ENCODE measurements at regions not wholly inside any gene's neighbourhood (a gene's known extent, or its start where the extent isn't known, plus 50 kb on each side); places are given as distances from the start of the nearest gene placed in this dataset.
"Not testable (repeated sequence)": the region's sequence is repeated elsewhere in the genome, so short reads cannot be mapped to it uniquely, and the experiment has no call there.

DNA sequence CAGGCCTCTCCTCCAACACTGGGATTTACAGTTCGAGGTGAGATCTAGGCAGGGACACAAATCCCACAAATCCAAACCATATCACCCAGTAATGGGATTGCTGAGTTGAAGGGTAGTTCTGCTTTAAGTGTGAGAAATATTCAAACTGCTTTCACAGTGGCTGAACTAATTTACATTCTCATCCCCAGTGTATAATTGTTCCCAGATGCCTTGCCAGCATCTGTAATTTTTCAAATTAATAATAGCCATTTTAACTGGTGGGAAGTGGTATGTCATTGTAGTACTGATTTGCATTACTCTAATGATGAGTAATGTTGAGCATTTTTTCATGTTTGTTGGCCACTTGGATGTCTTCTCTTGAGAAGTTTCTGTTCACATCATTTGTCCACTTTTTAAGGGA lies 592.8 kb upstream of the GRM3 start:
- no peak for FAIRE-seq

DNA sequence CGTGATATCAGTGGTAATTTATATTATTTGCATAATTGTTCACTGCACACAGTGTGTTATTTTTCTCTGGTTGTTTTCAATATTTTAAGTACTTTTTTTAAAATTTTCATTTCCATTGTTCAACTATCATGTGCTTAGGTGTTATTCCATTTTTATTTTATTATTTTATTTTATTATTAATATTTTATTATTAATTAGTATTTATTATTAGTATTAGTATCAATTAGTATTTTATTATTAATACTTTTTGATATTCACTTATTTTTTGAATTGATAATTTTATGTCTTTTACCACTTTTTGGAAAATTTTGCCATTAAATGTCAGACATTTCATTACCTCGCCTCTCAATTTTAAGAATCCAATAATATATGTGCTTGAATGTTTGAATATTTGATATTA lies 593.8 kb upstream of the GRM3 start:
- no peak for DNase-seq (ENCODE audit: insufficient read length, low spot score)
- FAIRE-seq = no peak

More for the DNA sequence above, 592.8 kb upstream of the GRM3 start:
- DNase-seq (ENCODE audit: insufficient read length, low spot score) = no peak

DNA sequence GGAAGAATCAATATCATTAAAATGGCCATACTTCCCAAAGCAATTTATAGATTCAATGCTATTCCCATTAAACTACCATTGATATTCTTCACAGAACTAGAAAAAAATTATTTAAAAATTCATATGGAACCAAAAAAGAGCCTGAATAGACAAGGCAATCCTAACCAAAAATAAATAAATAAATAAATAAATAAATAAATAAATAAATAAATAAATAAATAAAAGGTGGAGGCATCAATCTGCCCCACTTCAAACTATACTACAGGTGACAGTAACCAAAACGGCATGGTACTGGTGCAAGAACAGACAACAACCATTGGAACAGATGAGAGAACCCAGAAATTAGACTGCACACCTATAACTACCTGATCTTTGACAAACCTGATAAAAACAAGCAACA lies 598.5 kb upstream of the GRM3 start:
- not testable (repeated sequence) for DNase-seq (ENCODE audit: insufficient read length, low spot score); FAIRE-seq

DNA sequence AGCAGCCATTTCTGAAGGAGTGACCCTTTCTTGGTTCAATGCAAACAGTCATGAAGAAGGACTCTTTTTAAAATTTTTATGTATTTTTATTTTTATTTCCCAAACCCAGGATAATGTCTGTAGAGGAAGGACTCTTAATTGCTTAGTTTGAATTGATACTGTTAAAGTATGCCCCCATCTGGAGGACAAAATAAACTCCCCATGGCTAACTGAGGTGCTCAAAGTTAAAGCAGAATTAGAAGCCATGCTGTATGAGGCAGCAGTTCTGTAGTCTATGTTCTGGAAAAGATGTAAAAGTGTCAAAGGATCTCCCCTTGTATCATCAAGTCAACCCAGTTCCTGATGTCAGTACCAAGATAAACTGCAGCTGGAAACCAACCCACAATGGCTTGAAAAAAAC lies 617.9 kb upstream of the GRM3 start:
- no peak for DNase-seq (ENCODE audit: insufficient read length, low spot score)
- no peak for FAIRE-seq

DNA sequence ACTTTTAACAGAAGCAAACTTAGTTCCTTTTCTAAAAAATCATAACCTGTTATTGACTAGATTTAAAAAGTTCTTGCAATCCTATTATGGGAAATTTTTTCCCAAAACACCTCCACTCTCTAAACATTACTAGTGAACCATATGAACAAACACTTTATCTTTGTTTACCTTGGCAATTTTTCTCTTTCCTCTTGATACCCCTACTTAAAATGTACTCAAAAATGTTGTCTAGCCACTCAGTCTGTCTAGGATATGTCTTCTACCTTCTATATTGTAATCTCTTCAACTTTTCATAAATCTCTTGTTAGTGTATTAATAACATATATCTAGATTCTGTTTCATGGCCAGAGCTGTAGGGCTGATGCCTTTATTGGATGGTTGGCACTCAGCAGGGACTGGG lies 630.0 kb upstream of the GRM3 start:
- DNase-seq (ENCODE audit: insufficient read length, low spot score) (no peak), FAIRE-seq (no peak)

DNA sequence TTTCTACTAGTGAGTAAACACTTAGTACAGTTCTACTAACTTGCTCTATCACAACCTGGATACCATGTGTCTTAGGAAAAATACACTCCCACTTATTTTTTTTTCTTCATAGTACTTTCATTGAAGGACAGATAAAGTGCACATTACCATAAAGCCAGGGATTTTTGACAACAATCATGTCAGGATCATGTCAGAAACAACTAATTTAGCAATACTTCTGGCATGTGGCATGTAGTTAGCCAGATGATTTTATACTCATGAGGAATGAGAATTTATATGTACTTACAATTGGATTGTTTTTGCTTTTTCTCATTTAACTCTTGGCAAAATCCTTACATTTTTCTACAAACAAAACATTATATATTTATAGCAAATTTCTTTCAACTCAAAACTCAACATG lies 630.7 kb upstream of the GRM3 start:
- DNase-seq (ENCODE audit: insufficient read length, low spot score) (no peak), FAIRE-seq (no peak)

DNA sequence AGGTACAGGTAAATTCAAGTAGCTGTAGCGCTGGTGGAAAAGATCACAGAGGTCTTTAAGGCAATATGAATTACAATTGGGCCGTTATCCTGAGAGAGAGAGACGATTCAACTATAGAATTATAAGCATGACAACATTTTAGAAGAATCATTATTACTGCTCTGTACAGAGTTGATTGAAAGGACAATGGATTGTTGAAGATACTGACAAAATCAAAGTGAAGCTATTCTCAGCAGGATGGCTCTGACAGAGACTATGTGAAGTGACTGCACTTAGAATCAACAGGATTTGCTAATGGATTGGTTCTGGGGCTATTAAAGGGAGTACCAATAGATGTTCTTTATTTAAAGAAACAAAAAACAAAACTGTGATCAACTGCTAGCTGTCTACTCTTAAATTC lies 634.8 kb upstream of the GRM3 start:
- FAIRE-seq = no peak

DNA sequence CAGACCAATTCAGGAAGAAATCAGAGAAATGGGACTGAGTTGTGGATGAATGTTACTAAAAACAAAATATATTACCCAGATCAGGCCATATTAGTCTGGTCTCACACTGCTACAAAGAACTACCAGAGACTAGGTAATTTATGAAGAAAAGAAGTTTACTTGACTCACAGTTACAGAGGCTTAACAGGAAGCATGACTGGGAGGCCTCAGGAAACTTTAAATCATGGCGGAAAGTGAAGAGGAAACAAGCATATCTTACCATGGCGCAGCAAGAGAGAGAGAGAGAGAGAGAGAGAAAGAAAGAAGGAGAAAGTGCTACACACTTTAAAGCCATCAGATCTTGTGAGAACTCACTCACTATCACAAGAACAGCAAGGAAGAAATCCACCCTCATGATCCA lies 636.8 kb upstream of the GRM3 start:
- DNase-seq (ENCODE audit: insufficient read length, low spot score) = no peak

More for the DNA sequence above, 634.8 kb upstream of the GRM3 start:
- no peak for DNase-seq (ENCODE audit: insufficient read length, low spot score)

DNA sequence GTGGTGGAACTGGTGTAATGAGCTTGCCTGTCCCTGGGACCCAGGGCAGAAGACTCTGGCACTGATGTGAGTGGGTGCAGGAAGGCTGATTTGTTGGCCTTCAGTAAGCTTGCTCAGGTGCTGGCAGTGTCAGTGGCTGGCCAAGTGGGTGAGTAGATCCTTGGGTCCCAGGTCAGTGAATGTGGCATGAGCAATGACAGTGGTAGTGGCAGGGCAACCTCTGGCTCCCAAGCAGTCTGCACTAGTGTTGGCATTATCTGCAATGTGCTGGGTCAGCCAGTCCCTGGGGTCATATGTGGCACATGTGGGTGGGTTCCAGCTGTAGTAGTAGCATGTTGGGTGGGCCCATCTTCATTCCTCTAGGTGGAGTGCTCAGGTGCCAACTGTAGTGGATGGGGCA lies 640.9 kb upstream of the GRM3 start:
- DNase-seq (ENCODE audit: insufficient read length, low spot score) = no peak
- FAIRE-seq = no peak

More for the DNA sequence above, 636.8 kb upstream of the GRM3 start:
- FAIRE-seq = no peak

DNA sequence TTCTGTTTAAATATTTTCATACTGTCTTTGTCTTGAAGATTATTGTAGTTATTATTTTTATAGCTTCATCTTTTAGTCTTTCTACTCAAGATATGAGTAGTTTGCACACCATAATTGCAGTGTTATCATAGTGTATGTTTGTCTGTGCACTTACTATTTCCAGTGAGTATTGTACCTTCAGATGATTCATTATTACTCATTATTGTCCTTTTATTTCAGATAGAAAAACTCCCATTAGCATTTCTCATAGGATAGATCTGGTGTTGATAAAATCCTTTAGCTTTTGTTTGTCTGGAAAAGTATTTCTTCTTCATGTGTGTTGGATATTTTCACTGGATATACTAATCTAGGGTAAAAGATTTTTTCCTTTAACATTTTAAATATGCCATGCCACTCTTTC lies 646.2 kb upstream of the GRM3 start:
- FAIRE-seq = no peak
- no peak for DNase-seq (ENCODE audit: insufficient read length, low spot score)

DNA sequence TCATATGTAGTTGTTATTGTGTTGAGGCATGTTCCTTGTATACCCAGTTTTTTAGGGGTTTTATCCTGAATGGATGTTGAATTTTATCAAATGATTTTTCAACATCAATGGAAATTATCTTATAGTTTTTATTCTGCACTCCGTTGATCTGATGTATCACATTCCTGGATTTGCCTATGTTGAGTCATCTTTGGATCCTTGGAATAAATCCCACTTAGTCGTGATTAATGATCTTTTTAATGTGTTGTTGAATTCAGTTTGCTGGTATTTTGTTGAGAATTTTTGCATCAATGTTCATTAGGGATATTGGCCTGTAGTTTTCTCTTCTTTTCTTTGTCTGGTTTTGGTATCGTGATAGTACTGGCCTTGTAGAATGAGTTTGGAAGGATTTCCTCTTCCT lies 648.6 kb upstream of the GRM3 start:
- no peak for FAIRE-seq
- no peak for DNase-seq (ENCODE audit: insufficient read length, low spot score)

DNA sequence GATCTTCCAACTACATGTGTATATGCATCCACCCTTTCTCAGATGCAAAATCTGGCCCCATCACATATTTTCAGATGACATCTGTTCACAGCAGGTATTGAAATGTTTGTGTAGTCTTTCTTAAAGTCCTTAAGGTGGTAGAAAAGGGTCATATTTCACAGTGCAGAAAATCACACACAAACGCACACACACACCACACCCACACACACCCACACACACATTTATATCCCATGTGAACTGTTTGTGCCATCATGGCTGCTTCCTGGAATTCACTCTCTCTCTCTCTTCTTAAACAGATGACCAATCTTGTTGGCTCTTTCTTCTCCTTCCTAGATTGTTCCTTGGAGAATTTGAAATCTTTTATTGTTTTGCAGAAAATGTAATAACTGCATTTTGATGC lies 663.0 kb upstream of the GRM3 start:
- no peak for DNase-seq (ENCODE audit: insufficient read length, low spot score)
- FAIRE-seq = no peak

DNA sequence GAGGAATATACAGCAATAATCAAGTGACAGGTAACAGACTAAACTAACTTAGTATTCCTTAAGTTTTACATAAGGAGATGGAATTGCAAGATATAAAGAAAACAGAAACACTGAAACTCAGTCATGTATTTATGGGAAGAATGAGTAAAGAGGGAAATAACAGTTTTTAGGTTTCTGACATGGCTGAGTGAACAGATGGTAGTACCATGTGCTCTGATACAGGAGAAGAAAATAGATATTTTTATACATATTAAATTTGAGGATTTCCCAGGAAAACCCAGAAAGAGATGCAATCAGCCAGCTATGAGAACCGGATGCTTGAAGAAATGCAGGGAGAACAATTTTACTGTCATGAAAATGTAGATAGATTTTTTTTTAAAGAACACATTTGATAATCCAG lies 669.5 kb upstream of the GRM3 start:
- FAIRE-seq (no peak), DNase-seq (ENCODE audit: insufficient read length, low spot score) (no peak)

DNA sequence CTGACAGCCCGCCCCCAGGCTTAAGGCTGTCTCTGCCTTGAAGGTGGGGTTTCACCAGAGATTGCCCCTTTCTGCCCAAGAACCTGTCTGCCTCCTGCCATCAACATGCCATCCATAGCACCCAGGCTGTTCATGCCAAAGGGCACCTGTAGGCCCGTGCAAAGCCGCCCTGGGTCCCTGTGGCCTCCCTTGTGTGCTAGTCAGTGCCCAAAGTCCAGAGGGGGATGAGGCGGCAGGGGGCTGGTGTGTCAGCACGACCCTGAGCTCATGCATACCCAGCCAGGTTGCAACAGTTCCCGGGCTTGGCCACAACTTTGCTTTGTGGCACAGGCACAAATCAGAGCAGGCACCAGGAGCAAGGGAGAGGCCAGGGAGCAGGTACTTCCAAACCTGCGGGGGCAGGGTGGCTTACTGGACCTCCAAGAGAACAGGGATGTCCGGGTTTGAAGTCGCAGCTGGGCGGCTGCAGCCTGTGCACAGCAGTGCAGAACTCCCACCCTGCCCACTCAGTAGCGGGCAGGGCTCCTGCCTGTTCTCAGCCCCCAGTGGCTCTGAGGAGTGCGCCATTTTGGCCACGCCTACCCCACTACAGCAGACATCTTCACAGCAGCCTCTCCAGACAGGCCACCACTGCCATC lies 671.1 kb upstream of the GRM3 start:
- DNase-seq (ENCODE audit: insufficient read length, low spot score) (no peak), FAIRE-seq (no peak)

DNA sequence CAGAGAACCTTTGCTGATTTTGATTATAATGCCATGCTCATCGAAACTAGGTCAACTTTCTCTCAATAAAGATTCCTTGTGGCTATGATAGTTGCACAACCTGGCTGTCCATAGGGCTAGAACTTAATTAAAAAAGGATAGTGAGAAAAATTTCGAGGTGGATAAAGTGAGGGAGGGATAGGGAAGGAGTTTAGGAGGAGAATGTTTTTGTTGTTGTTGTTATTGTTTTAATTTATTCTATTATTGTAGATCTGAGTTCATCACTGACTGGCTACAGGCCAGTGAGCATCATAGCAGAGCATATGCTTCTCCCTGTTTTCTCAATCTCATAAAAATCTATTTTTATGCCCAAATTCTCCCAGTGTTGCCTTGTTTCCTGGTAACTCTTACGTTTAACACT lies 688.7 kb upstream of the GRM3 start:
- FAIRE-seq = no peak

DNA sequence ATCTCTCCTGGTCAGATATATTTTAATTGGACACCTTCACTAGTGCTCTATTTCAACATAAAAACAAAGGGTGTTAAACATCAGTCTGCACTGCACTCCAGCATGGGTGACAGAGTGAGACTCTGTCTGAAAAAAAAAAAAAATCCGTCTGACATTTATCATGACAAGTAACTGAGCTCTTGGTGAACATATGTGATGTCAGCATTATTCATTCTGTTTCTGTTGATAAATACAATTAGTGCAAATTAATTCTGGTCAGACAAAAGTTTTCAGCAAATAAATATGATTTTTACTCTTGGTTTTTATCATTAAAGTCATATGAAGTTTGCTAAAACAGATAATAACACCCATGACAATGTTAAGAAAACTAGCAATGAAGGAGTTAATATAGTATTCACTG lies 692.8 kb upstream of the GRM3 start:
- FAIRE-seq = no peak

More for the DNA sequence above, 688.7 kb upstream of the GRM3 start:
- DNase-seq (ENCODE audit: insufficient read length, low spot score) = no peak

DNA sequence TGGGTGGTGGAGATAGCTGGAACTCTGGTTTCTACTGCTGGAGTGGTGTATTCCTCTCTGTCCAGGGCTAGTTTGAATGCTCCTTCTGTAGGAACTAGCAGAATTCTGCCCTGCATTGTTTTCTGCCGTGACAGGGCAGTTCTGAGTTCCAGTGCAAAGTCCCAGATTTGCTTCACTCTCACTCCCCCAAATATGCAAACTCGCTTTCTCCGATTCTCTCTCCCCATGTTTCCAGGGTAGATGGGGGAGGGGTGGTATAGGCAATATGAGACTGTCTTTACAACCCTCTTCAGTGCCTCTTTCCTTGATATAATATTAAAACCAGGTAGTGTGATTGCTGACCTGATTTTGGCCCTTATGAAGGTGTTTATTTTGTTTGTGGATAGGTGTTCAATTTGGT lies 693.3 kb upstream of the GRM3 start:
- FAIRE-seq (no peak), DNase-seq (ENCODE audit: insufficient read length, low spot score) (no peak)

More for the DNA sequence above, 692.8 kb upstream of the GRM3 start:
- DNase-seq (ENCODE audit: insufficient read length, low spot score) = no peak

DNA sequence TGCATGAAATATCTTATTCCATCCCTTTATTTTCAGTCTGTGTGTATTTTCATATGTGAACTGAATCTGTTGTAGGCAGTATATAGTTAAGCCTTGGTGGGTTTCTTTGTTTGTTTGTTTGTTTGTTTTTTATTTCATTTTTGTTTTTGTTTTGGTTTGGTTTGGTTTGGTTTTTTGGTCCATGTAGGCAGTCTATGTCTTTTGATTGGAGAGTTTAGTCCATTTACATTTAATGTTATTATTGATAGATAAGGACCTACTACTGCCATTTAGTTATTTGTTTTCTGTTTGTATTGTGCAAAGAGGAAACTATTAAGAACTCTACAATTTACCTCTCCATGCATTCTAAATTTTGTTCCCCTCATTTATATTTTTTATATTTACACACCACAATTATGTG lies 695.9 kb upstream of the GRM3 start:
- DNase-seq (ENCODE audit: insufficient read length, low spot score) (no peak), FAIRE-seq (no peak)

DNA sequence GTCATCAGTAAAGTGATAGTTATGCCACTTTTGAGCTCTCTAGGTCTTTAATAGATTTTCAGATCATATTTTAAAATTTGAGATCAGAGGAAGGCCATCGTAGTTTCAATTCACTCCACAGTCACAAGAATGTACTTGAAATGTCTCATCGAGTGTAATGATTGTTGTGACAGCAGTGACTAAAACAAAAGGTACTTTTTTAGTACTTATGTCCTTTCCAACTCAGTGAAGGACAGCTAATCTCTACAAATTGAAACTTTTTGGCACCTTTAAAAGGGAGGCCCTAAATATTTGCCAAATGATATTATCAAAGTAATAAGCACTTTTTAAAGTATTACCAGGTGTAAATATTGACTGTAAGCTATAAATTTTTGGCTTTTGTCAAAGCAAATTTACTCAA lies 702.9 kb upstream of the GRM3 start:
- FAIRE-seq = no peak

DNA sequence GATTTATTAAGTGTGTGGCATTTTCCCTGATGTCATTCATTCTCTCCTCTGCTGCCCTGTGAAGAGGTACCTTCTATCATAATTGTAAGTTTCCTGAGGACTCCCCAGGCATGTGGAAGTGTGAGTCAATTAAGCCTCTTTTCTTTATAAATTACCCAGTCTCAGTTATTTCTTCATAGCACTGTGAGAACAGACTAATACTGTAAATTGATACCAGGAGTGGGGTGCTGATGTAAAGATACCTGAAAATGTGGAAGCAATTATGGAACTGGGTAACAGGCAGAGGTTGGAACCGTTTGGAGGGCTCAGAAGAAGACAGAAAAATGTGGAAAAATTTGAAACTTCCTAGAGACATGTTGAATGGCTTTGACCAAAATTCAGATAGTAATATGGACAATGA lies 711.8 kb upstream of the GRM3 start:
- no peak for FAIRE-seq

More for the DNA sequence above, 702.9 kb upstream of the GRM3 start:
- DNase-seq (ENCODE audit: insufficient read length, low spot score) = no peak

DNA sequence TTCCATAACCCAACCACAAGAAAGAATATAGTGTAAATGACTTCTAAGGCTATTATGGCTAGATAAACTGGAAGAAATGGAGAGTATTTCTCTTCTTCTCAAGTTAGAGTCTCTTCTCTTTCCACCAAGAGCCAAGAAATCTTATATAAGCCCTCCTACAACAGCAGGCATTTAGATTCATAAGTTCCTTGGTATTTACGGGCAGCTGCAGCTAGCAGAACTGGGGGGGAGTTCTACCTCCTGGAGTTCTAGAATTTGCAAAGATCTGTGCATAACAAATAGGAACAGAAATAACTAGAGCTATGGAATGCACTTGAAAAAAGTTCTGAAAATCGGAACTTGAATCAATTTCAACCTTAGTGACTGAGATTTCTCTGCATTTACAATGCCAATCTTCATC lies 715.2 kb upstream of the GRM3 start:
- FAIRE-seq (no peak), DNase-seq (ENCODE audit: insufficient read length, low spot score) (no peak)

More for the DNA sequence above, 711.8 kb upstream of the GRM3 start:
- DNase-seq (ENCODE audit: insufficient read length, low spot score) = no peak

DNA sequence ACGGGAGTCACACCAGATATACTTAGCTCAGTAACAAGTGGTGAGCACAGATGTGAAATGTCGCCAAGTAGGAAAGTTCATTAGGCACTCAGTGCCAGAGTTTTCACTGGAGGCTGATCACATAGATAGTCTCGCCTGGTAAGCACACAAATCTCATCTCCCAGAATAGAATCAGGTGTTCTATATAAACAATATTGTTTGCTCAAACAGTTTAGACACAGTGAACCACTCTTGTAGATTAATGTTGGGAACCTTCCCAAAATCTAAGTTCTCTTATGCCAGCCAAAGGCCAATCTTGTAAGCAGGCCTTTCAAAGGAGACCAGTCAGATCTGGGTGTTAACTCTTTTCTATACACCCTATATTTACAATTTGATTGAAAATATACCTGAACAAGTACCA lies 716.5 kb upstream of the GRM3 start:
- FAIRE-seq = no peak
- DNase-seq (ENCODE audit: insufficient read length, low spot score) = no peak

DNA sequence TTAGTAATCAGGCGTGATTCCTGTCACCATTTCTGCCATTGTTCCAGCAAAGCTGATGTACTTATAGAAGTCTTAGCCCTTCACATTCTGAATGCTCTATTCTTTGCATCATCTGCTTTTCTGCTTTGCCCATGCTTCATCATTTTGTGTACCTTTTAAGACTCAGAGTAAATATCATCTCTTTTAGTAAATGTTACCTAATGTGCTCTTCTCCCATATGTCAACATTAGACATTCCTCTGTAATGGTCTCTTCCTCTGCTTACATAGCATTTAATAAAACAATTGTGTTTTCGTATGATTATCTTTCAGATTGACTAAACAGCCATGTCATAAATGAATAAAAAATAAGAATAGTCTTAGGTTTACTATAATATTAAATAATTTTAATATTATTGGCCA lies 719.6 kb upstream of the GRM3 start:
- DNase-seq (ENCODE audit: insufficient read length, low spot score) (no peak), FAIRE-seq (no peak)

All from HTR-8/SVneo (cell line).